Suprapubic skin (tissue), 4 donors: ENCODE measurements at regions not wholly inside any gene's neighbourhood (a gene's known extent, or its start where the extent isn't known, plus 50 kb on each side); places are given as distances from the start of the nearest gene placed in this dataset.

ENCODE experiments used
- CTCF ChIP-seq, 2 donors: fragments of 200-600 bp in 1 of 2; fragments of 450-650 bp in 1 of 2; sonication (generic) in 1 of 2; IDR thresholded peaks; one replicate each; pipeline ENCODE4 v1.5.1; 2016 to 2019; ENCODE audit warnings: antibody characterized with exemption in 2 of 2, mild to moderate bottlenecking in 1 of 2, moderate library complexity in 1 of 2
- EP300 ChIP-seq: sonication (generic); formaldehyde crosslinking; IDR thresholded peaks from one replicate; pipeline ENCODE4 v1.6.1; 2017; ENCODE audit warnings: antibody characterized with exemption
- POLR2AphosphoS5 ChIP-seq, 3 donors: sonication (generic); formaldehyde crosslinking; IDR thresholded peaks; one replicate each; pipeline ENCODE4 v1.6.1; 2017; ENCODE audit warnings: antibody characterized with exemption in 3 of 3

DNA sequence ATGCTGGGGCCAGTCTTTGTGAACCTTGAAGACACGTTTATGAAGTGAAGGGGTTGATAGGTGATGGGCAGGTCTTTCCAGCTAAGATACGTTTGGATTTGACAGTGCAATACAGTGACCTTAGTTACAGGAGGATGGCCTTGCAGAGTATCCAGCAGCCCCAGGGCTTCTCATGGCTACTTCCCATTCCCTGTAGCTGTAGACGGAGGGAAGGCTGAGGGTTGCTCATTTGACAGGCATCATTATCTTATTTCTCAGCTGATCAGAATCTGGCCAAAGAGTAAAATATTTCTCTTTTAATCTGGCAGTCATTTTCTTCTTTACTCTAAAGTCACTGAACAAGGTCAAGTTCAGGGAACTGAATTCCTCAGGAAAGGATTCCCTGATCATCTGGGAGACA lies 85.1 kb upstream of the RMDN2 start:
- no peak for TF ChIP-seq EP300
- TF ChIP-seq CTCF (IDR thresholded peaks at IDR 0.05): no peak
- TF ChIP-seq POLR2AphosphoS5 (IDR thresholded peaks at IDR 0.05): no peak
